ENCODE measurements at regions not wholly inside any gene's neighbourhood (a gene's known extent, or its start where the extent isn't known, plus 50 kb on each side); places are given as distances from the start of the nearest gene placed in this dataset.
"Not testable (repeated sequence)": the region's sequence is repeated elsewhere in the genome, so short reads cannot be mapped to it uniquely, and the experiment has no call there.

DNA sequence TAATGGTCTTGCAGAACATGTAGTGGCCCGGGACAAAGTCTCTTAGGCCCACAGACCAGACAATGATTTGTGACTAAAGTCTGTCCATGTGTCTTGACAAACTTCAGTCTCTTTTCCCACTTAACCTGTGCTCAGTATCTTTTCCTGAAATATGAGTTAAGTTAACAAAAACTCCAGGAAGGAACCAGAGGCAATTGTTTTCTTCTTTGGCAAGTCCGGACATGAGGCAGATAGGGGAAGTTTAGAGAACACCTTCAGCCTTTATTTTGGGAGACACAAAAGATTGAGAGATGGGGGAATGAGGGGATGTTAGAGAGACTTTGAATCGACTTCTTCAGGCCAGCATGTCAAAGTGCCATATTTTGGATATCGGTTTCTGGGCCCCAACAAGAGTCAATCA lies 80.2 kb upstream of the FRMPD4 start:
- WGBS, 2 donors, result 65 to 83% methylated on average over 4 of the region's 4 CpGs
- Histone ChIP-seq H3K9me3 (no peaks in the 10 kb centered on the region), H3K27me3 (no peaks in the 10 kb centered on the region), H3K36me3 (no peaks in the 10 kb centered on the region), H3K4me3 (replicated peaks in 1 of 3) (no peak overlapping the region), H3K27ac (no peak overlapping the region), H3K4me1 (no peaks in the 10 kb centered on the region)
- TF ChIP-seq, protein P1, sequence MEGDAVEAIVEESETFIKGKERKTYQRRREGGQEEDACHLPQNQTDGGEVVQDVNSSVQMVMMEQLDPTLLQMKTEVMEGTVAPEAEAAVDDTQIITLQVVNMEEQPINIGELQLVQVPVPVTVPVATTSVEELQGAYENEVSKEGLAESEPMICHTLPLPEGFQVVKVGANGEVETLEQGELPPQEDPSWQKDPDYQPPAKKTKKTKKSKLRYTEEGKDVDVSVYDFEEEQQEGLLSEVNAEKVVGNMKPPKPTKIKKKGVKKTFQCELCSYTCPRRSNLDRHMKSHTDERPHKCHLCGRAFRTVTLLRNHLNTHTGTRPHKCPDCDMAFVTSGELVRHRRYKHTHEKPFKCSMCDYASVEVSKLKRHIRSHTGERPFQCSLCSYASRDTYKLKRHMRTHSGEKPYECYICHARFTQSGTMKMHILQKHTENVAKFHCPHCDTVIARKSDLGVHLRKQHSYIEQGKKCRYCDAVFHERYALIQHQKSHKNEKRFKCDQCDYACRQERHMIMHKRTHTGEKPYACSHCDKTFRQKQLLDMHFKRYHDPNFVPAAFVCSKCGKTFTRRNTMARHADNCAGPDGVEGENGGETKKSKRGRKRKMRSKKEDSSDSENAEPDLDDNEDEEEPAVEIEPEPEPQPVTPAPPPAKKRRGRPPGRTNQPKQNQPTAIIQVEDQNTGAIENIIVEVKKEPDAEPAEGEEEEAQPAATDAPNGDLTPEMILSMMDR (IDR thresholded peaks at IDR 0.05), result no peak
- TF ChIP-seq POLR2A (IDR thresholded peaks at IDR 0.05), result no peak
- DNase-seq, result no peak
- intact Hi-C loops (cut with DNase I), result no loop called here

DNA sequence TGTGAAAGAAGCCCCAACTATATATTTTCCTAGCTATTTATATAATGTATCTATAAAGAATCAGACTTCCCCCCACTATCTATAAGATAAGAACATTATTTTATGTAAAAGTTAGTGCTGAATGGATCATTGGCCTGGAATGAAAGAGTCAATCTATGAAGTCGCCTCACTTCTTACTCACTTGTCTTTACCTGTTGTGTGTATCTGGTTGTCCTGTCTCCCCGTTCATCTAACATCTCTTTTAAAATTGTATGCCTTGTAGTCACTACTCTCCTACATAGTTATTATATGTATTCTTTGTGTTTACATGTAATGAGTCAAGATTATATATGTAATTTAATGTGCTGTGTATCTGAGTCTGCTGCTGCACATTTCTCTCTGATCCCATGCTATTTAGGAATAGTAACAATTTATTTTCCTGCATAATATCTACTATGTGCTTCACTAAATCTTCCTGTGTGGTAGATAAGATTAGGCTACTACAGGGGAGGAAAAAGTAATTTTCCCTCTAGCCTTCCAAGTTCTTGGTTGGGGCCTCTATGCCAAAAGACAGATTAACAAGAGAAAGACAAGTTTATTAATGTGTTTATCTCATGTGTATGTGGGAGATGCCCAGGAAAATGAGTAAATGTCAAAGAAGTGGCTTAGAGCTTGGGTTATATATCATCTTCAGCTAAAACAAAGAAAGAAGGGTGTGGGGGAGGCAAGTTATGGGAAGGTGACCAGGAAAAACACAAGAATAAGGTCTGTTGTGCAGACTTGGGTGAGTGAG lies 77.6 kb upstream of the FRMPD4 start:
- H3K27me3 ChIP-seq, result no peaks in the 10 kb centered on the region
- no peak for DNase-seq
- no peaks in the 10 kb centered on the region for H3K36me3 ChIP-seq
- TF ChIP-seq, protein P1 (IDR thresholded peaks at IDR 0.05), result no peak
- no peak for TF ChIP-seq POLR2A (IDR thresholded peaks at IDR 0.05)
- no peaks in the 10 kb centered on the region for H3K9me3 ChIP-seq
- no peak overlapping the region for H3K27ac ChIP-seq
- intact Hi-C loops (cut with DNase I), result no loop called here
- no peaks in the 10 kb centered on the region for H3K4me1 ChIP-seq
- 88 to 91% methylated on average over 2 of the region's 2 CpGs for WGBS, 2 donors
- no peak overlapping the region for H3K4me3 ChIP-seq (replicated peaks in 1 of 3)

DNA sequence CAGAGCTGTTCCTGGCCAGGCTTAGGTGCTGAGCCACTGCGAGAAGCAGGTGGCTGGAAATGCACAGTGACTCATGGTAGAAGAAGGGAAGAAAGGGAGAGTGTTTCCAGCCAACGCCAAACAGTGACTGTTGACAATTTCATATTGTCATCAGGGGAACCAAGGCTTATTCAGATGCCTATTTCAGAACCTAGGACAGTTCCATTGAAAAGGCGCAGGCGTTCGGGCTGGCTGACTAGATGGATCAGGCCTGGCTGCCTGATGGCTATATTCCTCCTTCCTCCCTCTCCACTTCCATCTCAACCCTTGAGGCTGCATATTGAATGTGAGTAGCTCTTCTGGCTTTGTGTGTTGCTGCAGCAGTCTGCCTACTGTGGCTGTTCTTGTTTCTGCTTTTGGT lies 73.0 kb upstream of the FRMPD4 start:
- TF ChIP-seq, protein P1 (IDR thresholded peaks at IDR 0.05), result no peak
- TF ChIP-seq POLR2A (IDR thresholded peaks at IDR 0.05), result no peak
- WGBS, 2 donors, result 23 to 24% methylated on average over 5 of the region's 5 CpGs
- H3K27me3 ChIP-seq, result no peaks in the 10 kb centered on the region
- no peak for DNase-seq
- no peaks in the 10 kb centered on the region for H3K4me1 ChIP-seq
- H3K27ac ChIP-seq, result no peak overlapping the region
- H3K9me3 ChIP-seq, result no peaks in the 10 kb centered on the region
- intact Hi-C loops (cut with DNase I), result no loop called here
- H3K4me3 ChIP-seq (replicated peaks in 1 of 3), result no peak overlapping the region
- no peaks in the 10 kb centered on the region for H3K36me3 ChIP-seq

DNA sequence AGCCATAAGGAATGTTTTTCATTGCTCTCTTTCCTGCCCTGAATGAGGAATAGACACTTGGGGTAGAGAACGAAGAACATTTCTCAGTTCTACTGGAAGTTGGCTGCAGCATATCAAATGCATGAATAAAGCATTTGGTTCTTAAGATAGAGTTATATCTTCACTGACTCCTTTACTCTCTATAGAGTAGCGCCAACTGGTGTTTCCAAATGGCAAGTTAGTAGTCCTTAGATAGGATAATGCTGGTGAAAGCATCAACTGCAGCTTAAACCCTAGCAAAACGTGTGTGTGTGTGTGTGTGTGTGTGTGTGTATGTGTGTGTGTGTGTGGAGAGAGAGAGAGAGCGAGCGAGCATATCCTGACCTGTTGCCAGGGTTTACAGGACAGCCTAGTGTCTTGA lies 62.2 kb upstream of the FRMPD4 start:
- 47 to 57% methylated on average over 5 of the region's 5 CpGs for WGBS, 2 donors
- no peak for TF ChIP-seq POLR2A (IDR thresholded peaks at IDR 0.05)
- TF ChIP-seq, protein P1 (IDR thresholded peaks at IDR 0.05), result no peak
- H3K27me3 ChIP-seq, result no peaks in the 10 kb centered on the region
- H3K4me1 ChIP-seq, result no peaks in the 10 kb centered on the region
- intact Hi-C loops (cut with DNase I), result no loop called here
- DNase-seq, result no peak
- no peaks in the 10 kb centered on the region for H3K36me3 ChIP-seq
- no peak overlapping the region for H3K4me3 ChIP-seq (replicated peaks in 1 of 3)
- no peaks in the 10 kb centered on the region for H3K9me3 ChIP-seq
- no peak overlapping the region for H3K27ac ChIP-seq

DNA sequence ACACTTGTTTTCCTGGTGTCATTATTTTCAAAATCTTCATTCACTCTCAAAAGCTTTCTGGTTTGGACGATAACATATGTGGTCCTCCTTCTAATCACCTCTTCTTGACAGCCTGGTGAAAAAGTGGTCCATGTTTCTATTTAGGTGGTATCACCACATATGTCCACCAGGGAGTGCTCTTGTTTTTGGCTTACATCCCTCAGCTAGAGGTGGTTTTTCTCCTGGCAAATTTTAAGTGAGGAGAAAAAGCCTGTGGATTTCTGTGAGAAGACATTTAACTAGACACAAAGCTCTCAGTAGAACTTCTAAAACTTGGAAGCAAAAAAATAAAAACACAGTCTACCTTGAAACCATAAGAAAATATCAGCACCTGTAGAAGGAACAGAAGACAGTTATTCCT lies 58.0 kb upstream of the FRMPD4 start:
- Histone ChIP-seq H3K4me3 (replicated peaks in 1 of 3) (no peak overlapping the region), H3K4me1 (no peaks in the 10 kb centered on the region), H3K27me3 (no peaks in the 10 kb centered on the region), H3K9me3 (no peaks in the 10 kb centered on the region), H3K27ac (no peak overlapping the region), H3K36me3 (no peaks in the 10 kb centered on the region)
- WGBS, 2 donors, result 0 to 5% methylated on average over 1 of the region's 1 CpG
- no peak for DNase-seq
- intact Hi-C loops (cut with DNase I), result no loop called here
- TF ChIP-seq, protein P1 (IDR thresholded peaks at IDR 0.05), result no peak
- no peak for TF ChIP-seq POLR2A (IDR thresholded peaks at IDR 0.05)

DNA sequence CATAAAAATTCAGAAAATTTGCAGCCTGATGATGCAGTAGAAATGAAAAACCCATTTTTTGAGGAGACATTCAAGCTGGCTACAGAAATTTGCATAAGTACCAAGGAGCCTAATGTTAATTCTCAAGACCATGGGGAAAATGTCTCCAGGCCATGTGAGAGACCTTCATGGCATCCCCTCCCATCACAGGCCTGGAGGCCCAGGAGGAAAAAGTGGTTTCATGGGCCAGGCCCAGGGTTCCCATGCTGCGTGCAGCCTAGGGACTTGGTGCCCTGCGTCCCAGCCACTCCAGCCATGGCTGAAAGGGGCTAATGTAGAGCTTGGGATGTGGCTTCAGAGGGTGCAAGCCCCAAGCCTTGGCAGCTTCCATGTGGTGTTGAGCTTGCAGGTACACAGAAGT lies 55.3 kb upstream of the FRMPD4 start:
- H3K4me3 ChIP-seq (replicated peaks in 1 of 3); H3K9me3 ChIP-seq; intact Hi-C loops (cut with DNase I); H3K27ac ChIP-seq; H3K36me3 ChIP-seq; H3K27me3 ChIP-seq; DNase-seq; H3K4me1 ChIP-seq: not testable (repeated sequence)
- no CpG with 5 or more reads among the region's 2 CpGs for WGBS, 2 donors

Data from thyroid gland (tissue), 4 donors.